Left ventricle myocardium inferior (tissue), 1 donor: ENCODE measurements at regions not wholly inside any gene's neighbourhood (a gene's known extent, or its start where the extent isn't known, plus 50 kb on each side); places are given as distances from the start of the nearest gene placed in this dataset.

Experiments used
- DNase-seq: peaks from one replicate; pipeline ENCODE4 v3.0.0-alpha.2; 2020
- H3K27ac ChIP-seq: fragments of 200-600 bp; replicated peaks from 2 replicates; pipeline ENCODE4 v1.8.0; 2021
- H3K27me3 ChIP-seq: fragments of 200-600 bp; 2 replicates; pipeline ENCODE4 v1.8.0; 2021; ENCODE audit warnings: low read depth
- H3K36me3 ChIP-seq: fragments of 200-600 bp; 2 replicates; pipeline ENCODE4 v1.8.0; 2021
- H3K4me1 ChIP-seq: fragments of 200-600 bp; 2 replicates; pipeline ENCODE4 v1.8.0; 2021
- H3K4me3 ChIP-seq: fragments of 200-600 bp; 2 replicates; pipeline ENCODE4 v1.8.0; 2021; ENCODE audit warnings: mild to moderate bottlenecking, moderate library complexity
- H3K9me3 ChIP-seq: fragments of 200-600 bp; replicated peaks from 2 replicates; pipeline ENCODE4 v1.8.0; 2021
- intact Hi-C: fragments of 100-400 bp; cut with micrococcal nuclease; formaldehyde crosslinking; loops from one replicate; pipeline ENCODE4 v1.11.0; 2022
- TF ChIP-seq, protein P1 (sequence below): fragments of 200-600 bp; IDR thresholded peaks from 2 replicates; pipeline ENCODE4 v1.8.0; 2021; ENCODE audit warnings: antibody characterized with exemption, mild to moderate bottlenecking, borderline replicate concordance
- donor health status: DM: no; HTN: yes; CAD: no; lungs with severe emphysema.

DNA sequence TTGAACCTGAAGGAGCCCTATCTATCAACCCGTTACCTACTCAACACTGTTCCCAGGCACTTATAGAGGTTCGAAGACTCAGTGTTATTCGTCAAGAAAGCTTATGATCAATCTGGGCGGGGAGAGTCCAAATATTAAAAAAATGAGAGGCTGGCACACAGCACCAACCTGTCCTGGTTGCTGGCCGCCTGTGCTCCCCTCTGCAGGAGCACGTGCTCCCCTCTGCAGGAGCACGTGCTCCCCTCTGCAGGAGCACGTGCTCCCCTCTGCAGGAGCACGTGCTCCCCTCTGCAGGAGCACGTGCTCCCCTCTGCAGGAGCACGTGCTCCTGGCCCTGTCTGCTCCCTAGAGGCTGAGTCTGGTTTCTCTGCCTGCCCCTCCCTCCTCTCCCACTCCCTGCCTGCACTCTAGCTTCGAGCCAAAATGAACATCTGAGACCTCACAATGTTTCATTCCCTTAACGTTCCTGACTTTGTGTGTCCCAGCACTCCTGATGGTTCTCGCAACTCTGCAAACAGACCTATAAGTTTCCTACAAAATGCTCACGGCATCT, 614.0 kb upstream of the ID2 start:
- Histone ChIP-seq H3K36me3 (no peaks in the 10 kb centered on the region), H3K4me3 (no peak overlapping the region), H3K4me1 (no peaks in the 10 kb centered on the region), H3K9me3 (no peaks in the 10 kb centered on the region), H3K27ac (no peak overlapping the region), H3K27me3 (no peaks in the 10 kb centered on the region)
- TF ChIP-seq, protein P1, sequence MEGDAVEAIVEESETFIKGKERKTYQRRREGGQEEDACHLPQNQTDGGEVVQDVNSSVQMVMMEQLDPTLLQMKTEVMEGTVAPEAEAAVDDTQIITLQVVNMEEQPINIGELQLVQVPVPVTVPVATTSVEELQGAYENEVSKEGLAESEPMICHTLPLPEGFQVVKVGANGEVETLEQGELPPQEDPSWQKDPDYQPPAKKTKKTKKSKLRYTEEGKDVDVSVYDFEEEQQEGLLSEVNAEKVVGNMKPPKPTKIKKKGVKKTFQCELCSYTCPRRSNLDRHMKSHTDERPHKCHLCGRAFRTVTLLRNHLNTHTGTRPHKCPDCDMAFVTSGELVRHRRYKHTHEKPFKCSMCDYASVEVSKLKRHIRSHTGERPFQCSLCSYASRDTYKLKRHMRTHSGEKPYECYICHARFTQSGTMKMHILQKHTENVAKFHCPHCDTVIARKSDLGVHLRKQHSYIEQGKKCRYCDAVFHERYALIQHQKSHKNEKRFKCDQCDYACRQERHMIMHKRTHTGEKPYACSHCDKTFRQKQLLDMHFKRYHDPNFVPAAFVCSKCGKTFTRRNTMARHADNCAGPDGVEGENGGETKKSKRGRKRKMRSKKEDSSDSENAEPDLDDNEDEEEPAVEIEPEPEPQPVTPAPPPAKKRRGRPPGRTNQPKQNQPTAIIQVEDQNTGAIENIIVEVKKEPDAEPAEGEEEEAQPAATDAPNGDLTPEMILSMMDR: no peak
- no peak for DNase-seq
- intact Hi-C loops: no loop called here

DNA sequence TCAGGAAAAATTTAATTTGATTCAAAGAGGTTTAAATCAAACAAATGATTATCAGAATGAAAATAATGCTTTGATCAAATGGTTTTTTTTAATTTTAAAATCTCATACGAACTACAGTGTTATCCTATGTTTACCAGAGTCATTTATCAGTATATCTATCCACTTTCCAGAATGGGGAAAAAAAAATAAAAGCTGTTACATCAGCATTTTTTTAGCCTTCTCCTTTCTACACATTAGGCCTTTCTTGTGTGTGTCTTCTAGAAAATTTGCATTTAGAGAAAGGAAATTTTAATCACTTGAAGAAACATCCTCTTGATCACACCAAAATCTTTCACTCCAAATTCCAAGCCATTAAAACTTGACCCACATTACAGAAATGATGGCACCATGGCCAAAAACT, 608.9 kb upstream of the ID2 start:
- intact Hi-C loops: no loop called here
- no peaks in the 10 kb centered on the region for H3K4me1 ChIP-seq
- H3K27ac ChIP-seq: no peak overlapping the region

DNA sequence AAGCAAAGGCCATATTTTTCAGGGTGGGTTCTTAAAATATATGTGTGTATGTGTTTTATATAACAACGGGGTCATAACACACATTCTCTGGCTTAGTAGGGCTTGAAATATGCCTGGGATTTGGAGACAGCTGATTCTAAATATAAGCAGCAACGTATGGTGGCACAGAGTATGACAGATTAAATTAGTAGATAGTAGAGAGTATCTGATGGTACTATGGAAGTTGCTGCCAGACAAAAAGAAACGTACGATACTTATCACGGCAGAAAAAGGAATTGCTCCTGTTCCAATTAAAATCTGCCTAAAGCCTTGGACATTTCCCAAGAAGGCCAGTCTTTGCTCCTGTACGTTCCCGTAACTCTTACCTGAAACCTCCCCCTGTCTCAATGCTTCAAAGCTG, 607.9 kb upstream of the ID2 start:
- DNase-seq: no peak
- intact Hi-C loops: no loop called here
- Histone ChIP-seq H3K27me3 (no peaks in the 10 kb centered on the region), H3K4me3 (no peak overlapping the region), H3K9me3 (peaks cover 6% of the 10 kb centered on the region), H3K4me1 (no peaks in the 10 kb centered on the region), H3K27ac (no peak overlapping the region), H3K36me3 (no peaks in the 10 kb centered on the region)
- TF ChIP-seq, protein P1: no peak

More for the DNA sequence above, 608.9 kb upstream of the ID2 start:
- H3K27me3 ChIP-seq: no peaks in the 10 kb centered on the region
- no peaks in the 10 kb centered on the region for H3K36me3 ChIP-seq
- TF ChIP-seq, protein P1: no peak
- peaks cover 6% of the 10 kb centered on the region for H3K9me3 ChIP-seq
- no peak for DNase-seq
- no peak overlapping the region for H3K4me3 ChIP-seq

DNA sequence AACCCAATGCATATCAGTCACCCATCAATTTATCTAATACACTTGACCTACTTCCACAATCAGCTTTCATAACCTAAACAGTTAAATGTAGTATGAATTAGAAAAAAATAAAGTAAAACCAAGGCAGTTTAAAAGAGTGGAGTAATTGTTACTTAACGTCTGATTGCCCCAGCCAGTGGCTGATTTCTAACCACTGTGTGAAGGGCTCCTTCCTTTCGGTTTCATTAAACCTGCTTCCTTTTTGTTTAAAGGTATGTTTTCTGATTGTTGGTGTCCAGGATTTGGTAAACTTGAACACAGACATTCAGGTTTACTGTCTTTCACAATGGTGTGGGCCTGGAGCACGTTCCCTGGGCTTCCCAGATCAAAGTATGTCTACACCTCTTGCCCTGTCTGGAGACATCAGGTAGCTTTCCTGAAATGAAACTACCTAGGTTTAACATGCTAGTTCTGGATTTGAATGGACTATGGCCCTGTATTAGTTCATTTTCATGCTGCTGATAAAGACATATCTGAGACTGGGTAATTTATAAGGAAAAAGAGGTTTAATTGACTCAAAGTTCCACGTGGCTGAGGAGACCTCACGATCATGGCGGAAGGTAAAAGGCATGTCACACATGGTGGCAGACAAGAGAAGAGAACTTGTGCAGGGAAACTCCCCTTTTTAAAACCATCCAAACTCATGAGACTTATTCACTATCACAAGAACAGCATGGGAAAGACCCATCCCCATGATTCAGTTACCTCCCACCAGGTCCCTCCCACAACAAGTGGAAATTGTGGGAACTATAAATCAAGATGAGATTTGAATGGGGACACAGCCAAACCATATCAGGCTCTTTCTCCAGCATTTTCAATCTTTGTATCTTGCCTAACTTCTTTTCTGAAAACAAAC, 605.2 kb upstream of the ID2 start:
- peaks cover 6% of the 10 kb centered on the region for H3K9me3 ChIP-seq
- no peak overlapping the region for H3K27ac ChIP-seq
- TF ChIP-seq, protein P1: no peak
- no peaks in the 10 kb centered on the region for H3K27me3 ChIP-seq
- no peaks in the 10 kb centered on the region for H3K4me1 ChIP-seq
- intact Hi-C loops: no loop called here
- no peak for DNase-seq
- H3K4me3 ChIP-seq: no peak overlapping the region
- H3K36me3 ChIP-seq: no peaks in the 10 kb centered on the region

DNA sequence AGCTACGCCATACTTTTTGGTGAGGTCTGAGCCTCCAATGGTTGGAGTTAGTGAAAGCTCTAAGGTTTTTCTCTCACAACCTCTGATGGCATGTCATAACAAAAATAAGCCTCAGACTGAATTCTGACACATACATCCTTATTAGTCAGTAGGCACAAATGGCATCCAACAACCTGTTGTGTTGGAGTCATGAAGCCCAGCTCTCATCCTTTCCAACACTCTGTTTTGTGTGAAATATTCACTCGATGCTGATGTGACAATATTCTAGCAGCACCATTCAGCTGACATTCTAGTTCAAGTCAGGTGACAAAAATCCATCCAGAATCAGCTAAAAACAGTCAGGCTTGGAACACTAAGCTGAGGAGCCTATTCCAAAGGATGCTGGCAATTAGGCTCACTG, 603.2 kb upstream of the ID2 start:
- Histone ChIP-seq H3K4me1 (no peaks in the 10 kb centered on the region), H3K27ac (no peak overlapping the region), H3K36me3 (no peaks in the 10 kb centered on the region), H3K4me3 (no peak overlapping the region), H3K27me3 (no peaks in the 10 kb centered on the region), H3K9me3 (peaks cover 6% of the 10 kb centered on the region)
- TF ChIP-seq, protein P1: no peak
- intact Hi-C loops: no loop called here
- no peak for DNase-seq
